ENCODE measurements at regions not wholly inside any gene's neighbourhood (a gene's known extent, or its start where the extent isn't known, plus 50 kb on each side); places are given as distances from the start of the nearest gene placed in this dataset.
"Not testable (repeated sequence)": the region's sequence is repeated elsewhere in the genome, so short reads cannot be mapped to it uniquely, and the experiment has no call there.

- in situ Hi-C loops (cut with HindIII; ENCODE audit: low sequenced_read_pairs) = no loop called here
Observed at GRCh38 chr4:184282251-184282713, 64.6 kb upstream of the ENPP6 start.

GRCh38 chr4:184281231-184282139 is 63.8 kb upstream of the ENPP6 start:
- in situ Hi-C loops (cut with HindIII; ENCODE audit: low sequenced_read_pairs) = no loop called here

GRCh38 chr4:184280591-184281071 is 63.0 kb upstream of the ENPP6 start:
- in situ Hi-C loops (cut with HindIII; ENCODE audit: low sequenced_read_pairs) = no loop called here

- in situ Hi-C loops (cut with HindIII; ENCODE audit: low sequenced_read_pairs) = no loop called here
Observed at GRCh38 chr4:184280137-184280536, 62.5 kb upstream of the ENPP6 start.

GRCh38 chr4:184279496-184280061 is 61.9 kb upstream of the ENPP6 start:
- in situ Hi-C loops (cut with HindIII; ENCODE audit: low sequenced_read_pairs) = no loop called here

GRCh38 chr4:184277769-184278168 is 60.1 kb upstream of the ENPP6 start:
- in situ Hi-C loops (cut with HindIII; ENCODE audit: low sequenced_read_pairs) = not testable (repeated sequence)

- in situ Hi-C loops (cut with HindIII; ENCODE audit: low sequenced_read_pairs) = not testable (repeated sequence)
Observed at GRCh38 chr4:184277010-184277409, 59.3 kb upstream of the ENPP6 start.

- in situ Hi-C loops (cut with HindIII; ENCODE audit: low sequenced_read_pairs) = not testable (repeated sequence)
Observed at GRCh38 chr4:184276346-184276745, 58.7 kb upstream of the ENPP6 start.

- in situ Hi-C loops (cut with HindIII; ENCODE audit: low sequenced_read_pairs) = no loop called here
Observed at GRCh38 chr4:184275766-184276165, 58.1 kb upstream of the ENPP6 start.

GRCh38 chr4:184274286-184274951 is 56.7 kb upstream of the ENPP6 start:
- in situ Hi-C loops (cut with HindIII; ENCODE audit: low sequenced_read_pairs) = no loop called here

- in situ Hi-C loops (cut with HindIII; ENCODE audit: low sequenced_read_pairs) = no loop called here
Observed at GRCh38 chr4:184273166-184274147, 55.8 kb upstream of the ENPP6 start.

GRCh38 chr4:184270808-184271413 is 53.2 kb upstream of the ENPP6 start:
- in situ Hi-C loops (cut with HindIII; ENCODE audit: low sequenced_read_pairs) = no loop called here

GRCh38 chr4:184269879-184270430 is 52.3 kb upstream of the ENPP6 start:
- in situ Hi-C loops (cut with HindIII; ENCODE audit: low sequenced_read_pairs) = loop anchor here (5.0 to 10.0 kb wide), 2 partner anchors 182 to 245 kb away; no protein-coding TSS in a partner anchor

GRCh38 chr4:184268584-184269160 is 51.0 kb upstream of the ENPP6 start:
- in situ Hi-C loops (cut with HindIII; ENCODE audit: low sequenced_read_pairs) = loop anchor here (5.0 to 10.0 kb wide), 2 partner anchors 184 to 246 kb away; no protein-coding TSS in a partner anchor

- in situ Hi-C loops (cut with HindIII; ENCODE audit: low sequenced_read_pairs) = loop anchor here (5.0 to 10.0 kb wide), 2 partner anchors 184 to 247 kb away; no protein-coding TSS in a partner anchor
Observed at GRCh38 chr4:184267673-184268583, 50.3 kb upstream of the ENPP6 start.

All from endothelial cell of hepatic sinusoid (primary cell).